ENCODE measurements at regions not wholly inside any gene's neighbourhood (a gene's known extent, or its start where the extent isn't known, plus 50 kb on each side); places are given as distances from the start of the nearest gene placed in this dataset.
A peak's percentile ranks its signal among the peaks of the same experiment; 100 is the strongest.

DNA sequence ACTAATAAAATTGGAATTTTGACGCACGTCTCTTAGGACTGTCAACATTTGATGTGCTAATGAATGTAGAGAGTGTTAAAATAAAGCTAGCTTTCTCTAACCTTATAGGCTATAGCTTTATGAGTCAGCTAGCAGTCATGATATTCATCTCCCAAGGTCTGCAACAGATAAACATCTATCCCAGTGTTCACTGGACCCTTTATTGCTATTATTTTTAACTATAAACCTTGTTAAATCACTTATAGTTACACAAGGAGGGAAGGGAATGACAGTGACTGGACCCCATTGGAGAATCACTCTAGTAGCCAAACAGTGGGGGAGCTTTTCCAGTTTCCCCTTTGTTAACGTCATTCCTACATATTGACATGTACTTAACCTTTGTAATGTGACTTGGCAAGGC, 67.9 kb upstream of the SHISA3 start:
- TF ChIP-seq, protein P1, sequence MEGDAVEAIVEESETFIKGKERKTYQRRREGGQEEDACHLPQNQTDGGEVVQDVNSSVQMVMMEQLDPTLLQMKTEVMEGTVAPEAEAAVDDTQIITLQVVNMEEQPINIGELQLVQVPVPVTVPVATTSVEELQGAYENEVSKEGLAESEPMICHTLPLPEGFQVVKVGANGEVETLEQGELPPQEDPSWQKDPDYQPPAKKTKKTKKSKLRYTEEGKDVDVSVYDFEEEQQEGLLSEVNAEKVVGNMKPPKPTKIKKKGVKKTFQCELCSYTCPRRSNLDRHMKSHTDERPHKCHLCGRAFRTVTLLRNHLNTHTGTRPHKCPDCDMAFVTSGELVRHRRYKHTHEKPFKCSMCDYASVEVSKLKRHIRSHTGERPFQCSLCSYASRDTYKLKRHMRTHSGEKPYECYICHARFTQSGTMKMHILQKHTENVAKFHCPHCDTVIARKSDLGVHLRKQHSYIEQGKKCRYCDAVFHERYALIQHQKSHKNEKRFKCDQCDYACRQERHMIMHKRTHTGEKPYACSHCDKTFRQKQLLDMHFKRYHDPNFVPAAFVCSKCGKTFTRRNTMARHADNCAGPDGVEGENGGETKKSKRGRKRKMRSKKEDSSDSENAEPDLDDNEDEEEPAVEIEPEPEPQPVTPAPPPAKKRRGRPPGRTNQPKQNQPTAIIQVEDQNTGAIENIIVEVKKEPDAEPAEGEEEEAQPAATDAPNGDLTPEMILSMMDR (IDR thresholded peaks at IDR 0.05; ENCODE audit: low read depth, low read length), result no peak
- Histone ChIP-seq H3K27ac (no peak overlapping the region), H3K27me3 (no peaks in the 10 kb centered on the region), H3K9me3 (ENCODE audit: low read depth) (no peaks in the 10 kb centered on the region), H3K4me1 (ENCODE audit: low read depth) (no peaks in the 10 kb centered on the region), H3K4me3 (no peak overlapping the region), H3K36me3 (no peaks in the 10 kb centered on the region)
- no peak for DNase-seq (ENCODE audit: low read depth in 1 of 2, low spot score in 1 of 2)

DNA sequence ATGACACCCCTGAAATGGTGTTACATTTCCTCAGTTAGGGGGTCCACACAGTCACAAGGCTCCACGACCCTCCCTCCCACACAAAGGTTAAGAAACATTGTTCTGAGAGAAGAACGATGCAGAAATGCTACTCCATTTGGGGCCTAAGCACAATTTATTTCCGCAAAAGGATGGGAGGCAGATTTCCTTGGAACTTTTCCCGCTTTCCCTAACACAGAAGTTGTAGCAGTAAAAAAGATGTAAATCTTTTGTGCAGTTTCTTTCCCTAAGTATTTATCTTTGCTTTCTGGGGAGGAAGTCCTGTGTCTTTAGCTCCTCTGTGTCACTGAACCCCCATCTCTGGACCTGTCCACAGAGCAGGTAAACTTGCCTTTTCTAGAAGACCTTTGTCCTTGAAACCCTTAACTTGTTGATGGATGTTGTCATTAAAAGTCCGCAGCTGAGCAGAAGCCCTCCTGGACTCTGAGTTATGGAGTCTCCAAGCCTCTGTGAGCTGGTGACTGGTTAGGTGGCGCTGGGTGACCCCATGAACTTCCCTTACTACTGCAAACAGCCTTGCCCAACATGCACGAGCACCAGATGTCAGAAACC, 67.2 kb upstream of the SHISA3 start:
- TF ChIP-seq, protein P1 (IDR thresholded peaks at IDR 0.05; ENCODE audit: low read depth, low read length), result no peak
- no peaks in the 10 kb centered on the region for H3K36me3 ChIP-seq
- H3K9me3 ChIP-seq (ENCODE audit: low read depth), result no peaks in the 10 kb centered on the region
- H3K27me3 ChIP-seq, result no peaks in the 10 kb centered on the region
- no peak overlapping the region for H3K4me3 ChIP-seq
- no peaks in the 10 kb centered on the region for H3K4me1 ChIP-seq (ENCODE audit: low read depth)
- no peak overlapping the region for H3K27ac ChIP-seq
- DNase-seq (ENCODE audit: low read depth in 1 of 2, low spot score in 1 of 2), result no peak

DNA sequence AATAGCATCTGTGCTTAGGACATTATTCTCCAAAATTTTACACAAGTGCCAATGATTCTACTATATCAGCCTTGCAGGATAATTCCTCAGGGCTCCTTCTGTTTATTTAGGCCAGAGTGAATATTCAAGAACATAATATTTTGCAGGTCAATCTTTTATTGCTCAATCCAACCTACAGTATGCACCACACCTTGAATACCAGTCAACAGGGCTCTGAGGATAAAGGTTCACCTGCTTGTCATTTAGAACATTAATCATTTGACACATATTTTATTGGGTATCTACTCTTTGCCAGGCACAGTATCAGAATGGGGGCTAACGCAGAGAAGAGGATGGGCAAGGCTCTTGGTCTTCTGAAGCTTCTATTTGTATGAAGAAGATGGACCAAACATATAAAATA, 66.2 kb upstream of the SHISA3 start:
- no peaks in the 10 kb centered on the region for H3K27me3 ChIP-seq
- no peaks in the 10 kb centered on the region for H3K4me1 ChIP-seq (ENCODE audit: low read depth)
- no peak overlapping the region for H3K4me3 ChIP-seq
- TF ChIP-seq, protein P1 (IDR thresholded peaks at IDR 0.05; ENCODE audit: low read depth, low read length), result no peak
- no peaks in the 10 kb centered on the region for H3K9me3 ChIP-seq (ENCODE audit: low read depth)
- H3K36me3 ChIP-seq, result no peaks in the 10 kb centered on the region
- no peak overlapping the region for H3K27ac ChIP-seq
- DNase-seq (ENCODE audit: low read depth in 1 of 2, low spot score in 1 of 2), result no peak

DNA sequence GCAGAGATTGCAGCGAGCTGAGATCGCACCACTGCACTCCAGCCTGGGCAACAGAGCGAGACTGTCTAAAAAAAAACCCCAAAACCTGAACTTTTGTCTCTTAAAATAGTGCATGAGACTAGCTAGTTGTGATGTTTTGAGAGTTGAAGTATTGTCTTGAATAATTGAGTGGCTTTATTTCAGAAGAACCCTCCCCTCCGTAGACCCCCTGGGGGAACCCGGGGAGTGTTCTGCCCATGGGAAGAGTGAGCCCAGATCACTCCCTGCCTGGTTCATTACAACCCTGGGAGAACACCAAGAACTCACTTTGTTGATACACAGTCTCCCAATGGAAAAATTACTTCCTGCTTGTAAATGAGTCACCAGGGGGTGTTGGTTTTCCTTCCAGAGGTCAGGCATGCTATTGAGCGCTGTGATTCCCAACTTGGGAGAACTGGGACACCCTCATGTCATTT, 65.3 kb upstream of the SHISA3 start:
- TF ChIP-seq, protein P1 (IDR thresholded peaks at IDR 0.05; ENCODE audit: low read depth, low read length), result no peak
- no peaks in the 10 kb centered on the region for H3K36me3 ChIP-seq
- no peak overlapping the region for H3K27ac ChIP-seq
- H3K9me3 ChIP-seq (ENCODE audit: low read depth), result no peaks in the 10 kb centered on the region
- H3K4me1 ChIP-seq (ENCODE audit: low read depth), result no peaks in the 10 kb centered on the region
- H3K4me3 ChIP-seq, result no peak overlapping the region
- no peaks in the 10 kb centered on the region for H3K27me3 ChIP-seq
- peak in 1 of 2 donors; percentile 61 for DNase-seq (ENCODE audit: low read depth in 1 of 2, low spot score in 1 of 2)

DNA sequence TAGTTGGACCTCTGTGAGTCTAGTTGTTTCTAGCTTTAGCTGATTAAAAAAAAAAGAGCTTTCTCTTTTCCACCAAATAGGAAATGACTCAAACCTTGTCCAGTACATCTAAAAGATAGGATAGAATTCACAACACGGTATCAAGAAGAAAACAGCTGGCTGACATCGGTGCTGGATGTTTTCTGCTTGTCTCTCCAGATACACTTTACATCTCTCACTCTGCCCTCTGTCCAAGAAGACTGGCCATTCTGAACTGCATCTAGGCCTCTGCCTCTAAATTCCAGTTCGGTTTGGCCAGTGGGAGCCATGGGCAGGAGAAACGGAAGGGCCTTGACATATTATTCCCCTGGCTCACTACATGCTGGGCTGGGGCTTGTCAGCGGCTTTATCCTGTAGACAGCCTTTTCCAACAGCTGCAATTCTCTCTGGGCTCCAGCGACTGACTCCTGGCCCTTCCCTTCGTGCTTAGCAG, 57.3 kb upstream of the SHISA3 start:
- peak; percentile 16 to 92 for DNase-seq (ENCODE audit: low read depth in 1 of 2, low spot score in 1 of 2)

More for the DNA sequence above, 57.3 kb upstream of the SHISA3 start:
- H3K9me3 ChIP-seq (ENCODE audit: low read depth), result no peaks in the 10 kb centered on the region
- no peaks in the 10 kb centered on the region for H3K36me3 ChIP-seq
- TF ChIP-seq, protein P1 (IDR thresholded peaks at IDR 0.05; ENCODE audit: low read depth, low read length), result no peak
- H3K4me1 ChIP-seq (ENCODE audit: low read depth), result no peaks in the 10 kb centered on the region
- H3K27me3 ChIP-seq, result no peaks in the 10 kb centered on the region
- no peak overlapping the region for H3K4me3 ChIP-seq
- H3K27ac ChIP-seq, result no peak overlapping the region
